B cell (primary cell): ENCODE measurements at regions not wholly inside any gene's neighbourhood (a gene's known extent, or its start where the extent isn't known, plus 50 kb on each side); places are given as distances from the start of the nearest gene placed in this dataset.

Source experiments
- ATAC-seq: fragments of 200-7000 bp; cut with Tn5 transposase; one replicate; pipeline ENCODE4 v1.10.0; 2021; ENCODE audit warnings: low read depth, mild to moderate bottlenecking, moderate number of reproducible peaks, moderate library complexity
- CTCF ChIA-PET: fragments of 350-600 bp; sonication (Branson Sonifier 250); formaldehyde crosslinking; loops from one replicate; lab custom pipeline; 2021; ENCODE audit warnings: antibody characterized with exemption, inconsistent platforms; lab: Charles Lee
- POLR2A ChIA-PET: fragments of 350-600 bp; sonication (Branson Sonifier 250); formaldehyde crosslinking; loops from one replicate; lab custom pipeline; 2021; ENCODE audit warnings: antibody characterized with exemption; lab: Charles Lee
- DNase-seq: peaks from one replicate; pipeline ENCODE4 v3.0.0; 2013
- H2AFZ ChIP-seq: 2 replicates; pipeline ENCODE4 v1.6.1; 2012; ENCODE audit warnings: mild to moderate bottlenecking, low read depth, low read length; ENCODE audit not compliant: insufficient read depth, poor library complexity, severe bottlenecking
- H3K27ac ChIP-seq, 2 donors: 1 replicate in 1 of 2; 2 replicates in 1 of 2; pipeline ENCODE4 v1.5.1; 2012 to 2013; ENCODE audit warnings: low read length in 2 of 2, mild to moderate bottlenecking in 2 of 2, moderate library complexity in 1 of 2
- H3K27me3 ChIP-seq, 4 experiments: fragments of 200-600 bp in 1 of 4; sonication (generic) in 1 of 4; replicated peaks in 1 of 4; 1 replicate in 2 of 4; 2 replicates in 2 of 4; pipeline versions ENCODE4 v1.6.1 to v1.7.0; 2013 to 2016; ENCODE audit warnings: low read length in 3 of 4, mild to moderate bottlenecking in 2 of 4, mixed read lengths in 1 of 4, moderate library complexity in 1 of 4; ENCODE audit not compliant: insufficient read depth in 4 of 4, control insufficient read depth in 3 of 4; ENCODE audit errors: control extremely low read depth in 1 of 4
- H3K36me3 ChIP-seq, 2 experiments: replicated peaks in 1 of 2; 1 replicate in 1 of 2; 2 replicates in 1 of 2; pipeline versions ENCODE4 v1.6.1 to v1.7.1; 2013; ENCODE audit warnings: low read length in 1 of 2; ENCODE audit not compliant: insufficient read depth in 2 of 2, control insufficient read depth in 1 of 2; ENCODE audit errors: control extremely low read depth in 1 of 2, extremely low read depth in 1 of 2
- H3K4me1 ChIP-seq, 2 donors: fragments of 200-600 bp in 1 of 2; sonication (generic) in 1 of 2; 1 replicate in 1 of 2; 2 replicates in 1 of 2; pipeline versions ENCODE4 v1.5.1 to v1.6.1; 2013 to 2017; ENCODE audit warnings: low read length in 2 of 2; ENCODE audit not compliant: control insufficient read depth in 2 of 2, insufficient read depth in 2 of 2
- H3K4me2 ChIP-seq: replicated peaks from 2 replicates; pipeline ENCODE3; 2012; ENCODE audit warnings: mild to moderate bottlenecking, low read depth, low read length; ENCODE audit not compliant: poor library complexity, severe bottlenecking
- H3K4me3 ChIP-seq, 5 experiments: fragments of 200-600 bp in 1 of 5; sonication (generic) in 1 of 5; 1 replicate in 3 of 5; 2 replicates in 2 of 5; pipeline versions ENCODE4 v1.5.1 to v1.7.0; 2011 to 2016; ENCODE audit warnings: low read length in 4 of 5, mild to moderate bottlenecking in 4 of 5, low read depth in 2 of 5, control low read depth in 1 of 5, moderate library complexity in 1 of 5; ENCODE audit not compliant: insufficient read depth in 1 of 5; ENCODE audit errors: control extremely low read depth in 1 of 5, extremely low read depth in 1 of 5
- H3K79me2 ChIP-seq: fragments of 200-600 bp; sonication (generic); one replicate; pipeline ENCODE4 v1.6.0; 2016; ENCODE audit warnings: low read length; ENCODE audit not compliant: control insufficient read depth, insufficient read depth
- H3K9ac ChIP-seq: fragments of 200-600 bp; sonication (generic); 2 replicates; pipeline ENCODE4 v1.6.1; 2017; ENCODE audit warnings: mild to moderate bottlenecking, low read length, moderate library complexity
- H3K9me3 ChIP-seq, 3 donors: one replicate each; pipeline versions ENCODE4 v1.6.1 to v1.7.1; 2013; ENCODE audit warnings: low read length in 2 of 3; ENCODE audit not compliant: control insufficient read depth in 2 of 3, insufficient read depth in 1 of 3; ENCODE audit errors: control extremely low read depth in 1 of 3
- H4K20me1 ChIP-seq: 2 replicates; pipeline ENCODE4 v1.6.0; 2012; ENCODE audit warnings: mild to moderate bottlenecking, low read length; ENCODE audit not compliant: insufficient read depth, control insufficient read depth, poor library complexity, severe bottlenecking
- H3K27ac Mint-ChIP-seq: one replicate; pipeline ENCODE4 v1.8.0; 2021; ENCODE audit warnings: mixed read lengths
- H3K27me3 Mint-ChIP-seq: one replicate; pipeline ENCODE4 v1.8.0; 2021; ENCODE audit warnings: mixed read lengths
- H3K4me1 Mint-ChIP-seq: one replicate; pipeline ENCODE4 v1.8.0; 2021; ENCODE audit warnings: mixed read lengths
- H3K4me3 Mint-ChIP-seq: one replicate; pipeline ENCODE4 v1.8.0; 2021; ENCODE audit warnings: mixed read lengths
- H3K9me3 Mint-ChIP-seq: one replicate; pipeline ENCODE4 v1.8.0; 2022; ENCODE audit warnings: mixed read lengths; ENCODE audit not compliant: insufficient read depth
- EZH2 ChIP-seq: IDR thresholded peaks from 2 replicates; pipeline ENCODE4 v1.6.1; 2012; ENCODE audit warnings: borderline replicate concordance, low read depth, mild to moderate bottlenecking, moderate library complexity, low read length; ENCODE audit not compliant: insufficient read depth, poor library complexity, severe bottlenecking
- WGBS: methylation state at CpG from one replicate; pipeline ENCODE4 v1.1.5; 2013; ENCODE audit warnings: missing lambda C conversion rate; ENCODE audit not compliant: insufficient coverage; 5-methylcytosine and 5-hydroxymethylcytosine counted together
- intact Hi-C: fragments of 100-400 bp; cut with micrococcal nuclease; formaldehyde crosslinking; loops from one replicate; pipeline ENCODE4 v1.10.0; 2022
- TF ChIP-seq, protein P1 (sequence below): fragments of 200-600 bp; IDR thresholded peaks from one replicate; pipeline ENCODE4 v1.8.0; 2022; ENCODE audit warnings: antibody characterized with exemption, mild to moderate bottlenecking

- H3K36me3 ChIP-seq = peaks cover 0 to 2% of the 10 kb centered on the region in 2 experiments
- no peak overlapping the region for H3K4me2 ChIP-seq
- Mint-ChIP-seq H3K4me1 (no peaks in the 10 kb centered on the region), H3K4me3 (no peak overlapping the region), H3K9me3 (peaks cover 9% of the 10 kb centered on the region), H3K27ac (no peak overlapping the region), H3K27me3 (no peaks in the 10 kb centered on the region)
- H3K79me2 ChIP-seq = no peaks in the 10 kb centered on the region
- no peaks in the 10 kb centered on the region for H3K4me1 ChIP-seq
- POLR2A ChIA-PET = no interaction called here
- no peaks in the 10 kb centered on the region for H4K20me1 ChIP-seq
- DNase-seq (no peak), ATAC-seq (no peak)
- no peak for TF ChIP-seq EZH2
- TF ChIP-seq, protein P1, sequence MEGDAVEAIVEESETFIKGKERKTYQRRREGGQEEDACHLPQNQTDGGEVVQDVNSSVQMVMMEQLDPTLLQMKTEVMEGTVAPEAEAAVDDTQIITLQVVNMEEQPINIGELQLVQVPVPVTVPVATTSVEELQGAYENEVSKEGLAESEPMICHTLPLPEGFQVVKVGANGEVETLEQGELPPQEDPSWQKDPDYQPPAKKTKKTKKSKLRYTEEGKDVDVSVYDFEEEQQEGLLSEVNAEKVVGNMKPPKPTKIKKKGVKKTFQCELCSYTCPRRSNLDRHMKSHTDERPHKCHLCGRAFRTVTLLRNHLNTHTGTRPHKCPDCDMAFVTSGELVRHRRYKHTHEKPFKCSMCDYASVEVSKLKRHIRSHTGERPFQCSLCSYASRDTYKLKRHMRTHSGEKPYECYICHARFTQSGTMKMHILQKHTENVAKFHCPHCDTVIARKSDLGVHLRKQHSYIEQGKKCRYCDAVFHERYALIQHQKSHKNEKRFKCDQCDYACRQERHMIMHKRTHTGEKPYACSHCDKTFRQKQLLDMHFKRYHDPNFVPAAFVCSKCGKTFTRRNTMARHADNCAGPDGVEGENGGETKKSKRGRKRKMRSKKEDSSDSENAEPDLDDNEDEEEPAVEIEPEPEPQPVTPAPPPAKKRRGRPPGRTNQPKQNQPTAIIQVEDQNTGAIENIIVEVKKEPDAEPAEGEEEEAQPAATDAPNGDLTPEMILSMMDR = no peak
- intact Hi-C loops = no loop called here
- CTCF ChIA-PET = no interaction called here
- no peak overlapping the region for H2AFZ ChIP-seq
- peaks cover 3 to 18% (median 4%) of the 10 kb centered on the region in 3 donors for H3K9me3 ChIP-seq
- H3K4me3 ChIP-seq = no peak overlapping the region
- no peak overlapping the region for H3K9ac ChIP-seq
- 100% methylated on average over 2 of the region's 2 CpGs for WGBS
- no peaks in the 10 kb centered on the region for H3K27me3 ChIP-seq
- no peak overlapping the region for H3K27ac ChIP-seq
Observed at GRCh38 chr16:72332926-72333325, 161.0 kb upstream of the PMFBP1 start.

DNA sequence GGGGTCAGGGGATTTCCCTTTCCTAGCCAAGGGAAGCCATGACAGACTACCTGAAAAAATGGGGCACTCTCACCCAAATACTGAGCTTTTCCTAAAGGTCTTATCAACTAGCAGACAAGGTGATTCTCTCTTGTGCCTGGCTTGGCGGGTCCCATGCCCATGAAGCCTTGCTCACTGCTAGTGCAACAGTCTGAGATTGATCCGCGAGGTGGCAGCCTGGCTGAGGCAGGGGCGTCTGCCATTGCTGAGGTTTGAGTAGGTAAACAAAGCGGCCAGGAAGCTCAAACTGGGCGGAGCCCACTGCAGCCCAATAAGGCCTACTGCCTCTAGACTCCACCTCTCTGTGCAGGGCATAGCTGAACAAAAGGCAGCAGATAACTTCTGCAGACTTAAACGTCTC is 152.6 kb upstream of the PMFBP1 start:
- Mint-ChIP-seq H3K4me1 (no peaks in the 10 kb centered on the region), H3K4me3 (no peak overlapping the region), H3K9me3 (peaks cover 24% of the 10 kb centered on the region), H3K27me3 (no peaks in the 10 kb centered on the region), H3K27ac (no peak overlapping the region)
- Histone ChIP-seq H2AFZ (no peak overlapping the region), H3K36me3 (no peaks in the 10 kb centered on the region), H3K79me2 (no peaks in the 10 kb centered on the region), H3K4me3 (no peak overlapping the region), H4K20me1 (no peaks in the 10 kb centered on the region), H3K27me3 (no peaks in the 10 kb centered on the region), H3K4me2 (no peak overlapping the region), H3K27ac (no peak overlapping the region), H3K4me1 (no peaks in the 10 kb centered on the region), H3K9me3 (peaks cover 0 to 16% (median 14%) of the 10 kb centered on the region in 3 donors), H3K9ac (no peak overlapping the region)
- intact Hi-C loops = no loop called here
- 100% methylated on average over 4 of the region's 7 CpGs for WGBS
- DNase-seq (no peak), ATAC-seq (no peak)
- POLR2A ChIA-PET = no interaction called here
- TF ChIP-seq, protein P1 = no peak
- TF ChIP-seq EZH2 = no peak
- CTCF ChIA-PET = no interaction called here
